ENCODE measurements at regions not wholly inside any gene's neighbourhood (a gene's known extent, or its start where the extent isn't known, plus 50 kb on each side); places are given as distances from the start of the nearest gene placed in this dataset.

- TF ChIP-seq CTCF (IDR thresholded peaks at IDR 0.05), result no peak
- no peak for TF ChIP-seq ZFX (IDR thresholded peaks at IDR 0.05; ENCODE audit: borderline replicate concordance)
These were observed 809.1 kb downstream of the BCL11B start for GRCh38 chr14:98462908-98463307.
